H1 (cell line): ENCODE measurements at regions not wholly inside any gene's neighbourhood (a gene's known extent, or its start where the extent isn't known, plus 50 kb on each side); places are given as distances from the start of the nearest gene placed in this dataset.

Source experiments
- CTCF ChIA-PET: fragments of 300-600 bp; sonication (Branson Sonifier 250); formaldehyde crosslinking; loops from one replicate; lab custom pipeline; 2021; ENCODE audit not compliant: partially characterized antibody; lab: Charles Lee
- POLR2A ChIA-PET: fragments of 300-600 bp; sonication (Branson Sonifier 250); formaldehyde crosslinking; loops from one replicate; lab custom pipeline; 2021; ENCODE audit warnings: inconsistent platforms; ENCODE audit not compliant: partially characterized antibody; lab: Charles Lee
- DNase-seq, 2 experiments: peaks; one replicate each; pipeline versions ENCODE4 v3.0.0 to v3.0.0-alpha.2; 2010 to 2022; ENCODE audit warnings: low spot score in 2 of 2, low read depth in 1 of 2, mixed read lengths in 1 of 2
- FAIRE-seq: peaks from 2 replicates; lab custom pipeline; 2011; peaks lifted over from hg19 to GRCh38; lab: Jason Lieb, UNC
- H2AFZ ChIP-seq: 2 replicates; pipeline ENCODE4 v1.8.1; 2012; ENCODE audit warnings: low read length, inconsistent platforms
- H2AK5ac ChIP-seq: 2 replicates; pipeline ENCODE4 v1.6.1; 2013; ENCODE audit warnings: low read depth, low read length
- H2BK120ac ChIP-seq: replicated peaks from 2 replicates; pipeline ENCODE3; 2013; ENCODE audit warnings: low read depth, low read length, inconsistent platforms
- H2BK12ac ChIP-seq: 2 replicates; pipeline ENCODE4 v1.6.1; 2013; ENCODE audit warnings: low read depth, low read length
- H2BK15ac ChIP-seq: 2 replicates; pipeline ENCODE4 v1.6.1; 2013; ENCODE audit warnings: low read length
- H2BK20ac ChIP-seq: 2 replicates; pipeline ENCODE4 v1.6.1; 2013; ENCODE audit warnings: low read length
- H2BK5ac ChIP-seq: 2 replicates; pipeline ENCODE4 v1.6.1; 2013; ENCODE audit warnings: low read depth, low read length
- H3K14ac ChIP-seq: 2 replicates; pipeline ENCODE4 v1.6.1; 2013; ENCODE audit warnings: inconsistent platforms; ENCODE audit not compliant: insufficient read length
- H3K18ac ChIP-seq: 2 replicates; pipeline ENCODE4 v1.6.1; 2013; ENCODE audit warnings: low read length; ENCODE audit errors: extremely low read depth
- H3K23ac ChIP-seq: 2 replicates; pipeline ENCODE4 v1.6.1; 2013; ENCODE audit warnings: inconsistent platforms; ENCODE audit not compliant: insufficient read length
- H3K23me2 ChIP-seq: 2 replicates; pipeline ENCODE4 v1.6.1; 2013; ENCODE audit warnings: low read depth, low read length
- H3K27ac ChIP-seq: 2 replicates; pipeline ENCODE4 v1.6.1; 2011; ENCODE audit warnings: low read depth, low read length, inconsistent platforms
- H3K27me3 ChIP-seq, 4 experiments: replicated peaks in 1 of 4; 1 replicate in 1 of 4; 2 replicates in 3 of 4; pipeline versions ENCODE4 v1.6.1 to v1.8.1; 2011 to 2013; ENCODE audit warnings: low read length in 3 of 4, mild to moderate bottlenecking in 3 of 4, inconsistent platforms in 2 of 4, mixed read lengths in 2 of 4, moderate library complexity in 1 of 4; ENCODE audit not compliant: control insufficient read depth in 3 of 4, insufficient read depth in 3 of 4; ENCODE audit errors: extremely low read depth in 1 of 4
- H3K36me3 ChIP-seq, 4 experiments: 2 replicates each; pipeline versions ENCODE4 v1.6.1 to v1.8.1; 2011 to 2013; ENCODE audit warnings: mild to moderate bottlenecking in 4 of 4, low read length in 3 of 4, moderate library complexity in 2 of 4, control low read depth in 1 of 4, inconsistent platforms in 1 of 4; ENCODE audit not compliant: insufficient read depth in 4 of 4, control insufficient read depth in 2 of 4
- H3K4ac ChIP-seq: replicated peaks from 2 replicates; pipeline ENCODE3; 2013; ENCODE audit warnings: low read length, low read depth, mixed read lengths, inconsistent platforms; ENCODE audit not compliant: insufficient read length
- H3K4me1 ChIP-seq, 4 experiments: replicated peaks in 1 of 4; 1 replicate in 1 of 4; 2 replicates in 3 of 4; pipeline versions ENCODE4 v1.6.1 to v1.8.1; 2011 to 2013; ENCODE audit warnings: low read length in 3 of 4, inconsistent platforms in 2 of 4, mixed read lengths in 1 of 4; ENCODE audit not compliant: insufficient read depth in 4 of 4, control insufficient read depth in 3 of 4
- H3K4me2 ChIP-seq, 2 experiments: 2 replicates each; pipeline versions ENCODE4 v1.6.1 to v1.8.1; 2011 to 2013; ENCODE audit warnings: low read depth in 2 of 2, low read length in 2 of 2, control low read depth in 1 of 2, inconsistent platforms in 1 of 2, mild to moderate bottlenecking in 1 of 2; ENCODE audit not compliant: insufficient read depth in 1 of 2
- H3K4me3 ChIP-seq, 4 experiments: fragments of 200-600, 300-600 bp in 1 of 4; sonication (generic), shearing (Covaris generic), sonication (Bioruptor Twin) in 1 of 4; 2 replicates each; pipeline versions ENCODE4 v1.5.1 to v1.8.1; 2011 to 2016; ENCODE audit warnings: low read length in 4 of 4, low read depth in 3 of 4, control low read depth in 2 of 4, inconsistent platforms in 2 of 4, mild to moderate bottlenecking in 2 of 4, mixed read lengths in 1 of 4, moderate library complexity in 1 of 4; ENCODE audit not compliant: insufficient read depth in 2 of 4; ENCODE audit errors: extremely low read depth in 1 of 4
- H3K56ac ChIP-seq: replicated peaks from 2 replicates; pipeline ENCODE3; 2013; ENCODE audit warnings: low read depth, mild to moderate bottlenecking, mixed read lengths, low read length, inconsistent platforms; ENCODE audit not compliant: insufficient read length
- H3K79me1 ChIP-seq: 2 replicates; pipeline ENCODE4 v1.6.1; 2013; ENCODE audit warnings: low read depth, low read length, control low read depth
- H3K79me2 ChIP-seq, 2 experiments: 2 replicates each; pipeline versions ENCODE4 v1.6.1 to v1.8.1; 2012 to 2013; ENCODE audit warnings: low read length in 2 of 2, mild to moderate bottlenecking in 2 of 2, inconsistent platforms in 1 of 2; ENCODE audit not compliant: insufficient read depth in 2 of 2, control insufficient read depth in 1 of 2
- H3K9ac ChIP-seq, 4 experiments: replicated peaks in 1 of 4; 1 replicate in 1 of 4; 2 replicates in 3 of 4; pipeline versions ENCODE4 v1.6.1 to v1.8.1; 2011 to 2013; ENCODE audit warnings: low read depth in 3 of 4, low read length in 3 of 4, control low read depth in 2 of 4, mild to moderate bottlenecking in 2 of 4, moderate library complexity in 2 of 4, inconsistent platforms in 1 of 4; ENCODE audit errors: extremely low read depth in 1 of 4
- H3K9me3 ChIP-seq, 2 experiments: 2 replicates each; pipeline versions ENCODE4 v1.6.1 to v1.8.1; 2012 to 2013; ENCODE audit warnings: mild to moderate bottlenecking in 2 of 2, moderate library complexity in 2 of 2, control low read depth in 1 of 2, inconsistent platforms in 1 of 2, low read depth in 1 of 2, low read length in 1 of 2, mixed read lengths in 1 of 2; ENCODE audit not compliant: insufficient read depth in 2 of 2
- H4K20me1 ChIP-seq, 2 experiments: replicated peaks in 1 of 2; 2 replicates each; pipeline versions ENCODE3 to v1.8.1; 2011 to 2013; ENCODE audit warnings: inconsistent platforms in 2 of 2, low read length in 2 of 2, mild to moderate bottlenecking in 1 of 2; ENCODE audit not compliant: insufficient read depth in 2 of 2, control insufficient read depth in 1 of 2
- H4K5ac ChIP-seq: 2 replicates; pipeline ENCODE4 v1.6.1; 2013; ENCODE audit warnings: low read length, low read depth, mixed read lengths, inconsistent platforms; ENCODE audit not compliant: insufficient read length
- H4K8ac ChIP-seq: 2 replicates; pipeline ENCODE4 v1.8.0; 2013; ENCODE audit warnings: mild to moderate bottlenecking, moderate library complexity, low read length, inconsistent platforms; ENCODE audit not compliant: insufficient read depth; ENCODE audit errors: extremely low read depth
- H4K91ac ChIP-seq: replicated peaks from 2 replicates; pipeline ENCODE3; 2013; ENCODE audit warnings: low read length, mixed read lengths, inconsistent platforms; ENCODE audit not compliant: insufficient read length
- BRCA1 ChIP-seq: IDR thresholded peaks from 2 replicates; pipeline ENCODE4 v1.6.1; 2012; ENCODE audit warnings: low read depth, low read length, improper control_type of control experiment
- CHD2 ChIP-seq: IDR thresholded peaks from 2 replicates; pipeline ENCODE4 v1.6.1; 2012; ENCODE audit warnings: low read length, improper control_type of control experiment
- GABPA ChIP-seq: IDR thresholded peaks from 2 replicates; pipeline ENCODE4 v1.6.1; 2011; ENCODE audit warnings: mild to moderate bottlenecking, low read length, moderate library complexity, borderline replicate concordance; ENCODE audit not compliant: insufficient read depth
- NRF1 ChIP-seq: IDR thresholded peaks from 2 replicates; pipeline ENCODE4 v1.6.1; 2011; ENCODE audit warnings: mild to moderate bottlenecking, low read depth, low read length, improper control_type of control experiment
- WGBS, 2 experiments: shearing (Covaris generic) in 1 of 2; methylation state at CpG; one replicate each; pipeline versions ENCODE4 v1.1.6 to v1.1.7; 2013 to 2015; ENCODE audit warnings: low lambda C conversion rate in 2 of 2, mixed read lengths in 2 of 2, inconsistent platforms in 1 of 2, low coverage in 1 of 2, missing lambda C conversion rate in 1 of 2; ENCODE audit not compliant: insufficient replicate concordance in 2 of 2, insufficient coverage in 1 of 2, insufficient read length in 1 of 2; ENCODE audit errors: extremely low coverage in 1 of 2, missing lambda C conversion rate in 1 of 2; 5-methylcytosine and 5-hydroxymethylcytosine counted together

DNA sequence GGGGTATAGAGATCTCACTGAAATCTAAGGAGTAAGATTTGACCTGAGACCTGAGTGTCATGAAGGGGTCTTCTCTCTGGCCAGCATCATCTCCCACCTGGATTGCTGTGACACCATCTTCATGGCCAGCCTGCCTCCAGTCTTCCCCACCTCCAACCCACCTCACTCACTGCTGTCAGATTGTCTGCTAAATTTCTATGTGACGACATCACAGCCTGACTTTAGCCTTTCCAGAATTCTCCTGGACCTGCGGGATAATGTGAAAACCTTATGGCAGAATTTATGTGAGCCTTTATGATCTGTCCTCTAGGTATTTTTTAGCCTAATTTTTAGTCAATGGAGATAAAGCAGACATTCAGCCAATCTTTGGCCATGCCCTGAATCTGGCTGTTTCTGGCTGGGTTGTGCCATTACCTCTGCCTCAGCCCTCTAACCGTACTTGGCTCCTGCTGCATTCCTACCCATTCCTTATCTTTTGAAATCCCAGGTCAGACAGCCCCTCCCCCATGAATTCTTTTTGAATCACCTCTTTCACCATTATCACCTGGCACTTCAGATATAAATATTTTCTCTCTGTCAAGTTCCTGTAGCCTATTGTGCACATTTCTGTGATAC lies 66.4 kb upstream of the MMADHC start:
- WGBS, 2 experiments = 83% methylated on average over 3 of the region's 3 CpGs; no CpG with 5 or more reads in 1 of the 2 experiments

More for the DNA sequence above, 66.4 kb upstream of the MMADHC start:
- Histone ChIP-seq H3K23me2 (no peaks in the 10 kb centered on the region), H3K79me1 (no peaks in the 10 kb centered on the region), H3K14ac (no peak overlapping the region), H2BK120ac (no peak overlapping the region), H3K4me1 (no peaks in the 10 kb centered on the region), H4K8ac (no peak overlapping the region), H3K79me2 (no peaks in the 10 kb centered on the region), H3K27me3 (no peaks in the 10 kb centered on the region), H3K27ac (no peak overlapping the region), H2AK5ac (no peak overlapping the region), H3K9ac (no peak overlapping the region), H2BK15ac (no peak overlapping the region), H4K20me1 (no peaks in the 10 kb centered on the region), H4K91ac (no peak overlapping the region), H2BK5ac (no peak overlapping the region), H3K23ac (no peak overlapping the region), H3K4ac (no peak overlapping the region), H3K18ac (no peak overlapping the region), H2AFZ (no peak overlapping the region), H2BK20ac (no peak overlapping the region), H3K36me3 (no peaks in the 10 kb centered on the region), H3K9me3 (peaks cover 4 to 6% of the 10 kb centered on the region in 2 experiments; a peak in 1 of 4 replicates), H3K56ac (no peak overlapping the region), H3K4me3 (no peak overlapping the region), H4K5ac (no peak overlapping the region), H2BK12ac (no peak overlapping the region), H3K4me2 (no peak overlapping the region)
- FAIRE-seq = no peak
- ChIA-PET POLR2A (no interaction called here), CTCF (no interaction called here)
- TF ChIP-seq CHD2 = no peak
- no peak for TF ChIP-seq GABPA
- no peak for TF ChIP-seq BRCA1
- no peak for TF ChIP-seq NRF1
- no peak for DNase-seq
